NCI-H510A (cell line): ENCODE measurements at regions not wholly inside any gene's neighbourhood (a gene's known extent, or its start where the extent isn't known, plus 50 kb on each side); places are given as distances from the start of the nearest gene placed in this dataset.
"Not testable (repeated sequence)": the region's sequence is repeated elsewhere in the genome, so short reads cannot be mapped to it uniquely, and the experiment has no call there.

Experiments used
- DNase-seq: peaks from one replicate; lab custom pipeline; 2025; lab: John Stamatoyannopoulos, UW

- DNase-seq = no peak
These were observed 328.1 kb downstream of the HINT1 start for GRCh38 chr5:130836729-130837649.

GRCh38 chr5:130817598-130818384 is 347.3 kb downstream of the HINT1 start:
- not testable (repeated sequence) for DNase-seq

- no peak for DNase-seq
These were observed 349.8 kb downstream of the HINT1 start for GRCh38 chr5:130815246-130815645.

GRCh38 chr5:130808691-130809090 is 356.4 kb downstream of the HINT1 start:
- DNase-seq = no peak

GRCh38 chr5:130805648-130806047 is 359.4 kb downstream of the HINT1 start:
- no peak for DNase-seq

GRCh38 chr5:130805036-130805435 is 360.0 kb downstream of the HINT1 start:
- no peak for DNase-seq

GRCh38 chr5:130801963-130802362 is 363.1 kb downstream of the HINT1 start:
- no peak for DNase-seq

- no peak for DNase-seq
These were observed 366.0 kb downstream of the HINT1 start for GRCh38 chr5:130799015-130799414.

- no peak for DNase-seq
These were observed 367.8 kb downstream of the HINT1 start for GRCh38 chr5:130797303-130797702.

- DNase-seq = no peak
These were observed 368.2 kb downstream of the HINT1 start for GRCh38 chr5:130796902-130797301.

GRCh38 chr5:130796032-130796431 is 369.0 kb downstream of the HINT1 start:
- DNase-seq = no peak

GRCh38 chr5:130795037-130795436 is 370.0 kb downstream of the HINT1 start:
- no peak for DNase-seq

GRCh38 chr5:130777794-130778193 is 387.3 kb downstream of the HINT1 start:
- DNase-seq = no peak

GRCh38 chr5:130773813-130774212 is 391.2 kb downstream of the HINT1 start:
- no peak for DNase-seq

- no peak for DNase-seq
These were observed 403.0 kb downstream of the HINT1 start for GRCh38 chr5:130762031-130762430.

- no peak for DNase-seq
These were observed 406.0 kb downstream of the HINT1 start for GRCh38 chr5:130759061-130759460.

GRCh38 chr5:130747556-130747955 is 417.5 kb downstream of the HINT1 start:
- DNase-seq = no peak

GRCh38 chr5:130746641-130747040 is 418.4 kb downstream of the HINT1 start:
- DNase-seq = not testable (repeated sequence)

GRCh38 chr5:130743092-130743491 is 422.0 kb downstream of the HINT1 start:
- no peak for DNase-seq

- DNase-seq = no peak
These were observed 424.9 kb downstream of the HINT1 start for GRCh38 chr5:130740047-130740569.

- no peak for DNase-seq
These were observed 433.2 kb downstream of the HINT1 start for GRCh38 chr5:130731839-130732238.

GRCh38 chr5:130729541-130729940 is 435.5 kb downstream of the HINT1 start:
- DNase-seq = no peak

GRCh38 chr5:130727830-130728229 is 437.2 kb downstream of the HINT1 start:
- no peak for DNase-seq
